Keratinocyte (primary cell): ENCODE measurements at regions not wholly inside any gene's neighbourhood (a gene's known extent, or its start where the extent isn't known, plus 50 kb on each side); places are given as distances from the start of the nearest gene placed in this dataset.
"Not testable (repeated sequence)": the region's sequence is repeated elsewhere in the genome, so short reads cannot be mapped to it uniquely, and the experiment has no call there.

Experiments used
- CTCF ChIP-seq, 3 experiments: IDR thresholded peaks in 1 of 3; conservative IDR thresholded peaks in 1 of 3; optimal IDR thresholded peaks in 1 of 3; 2 replicates in 2 of 3; 3 replicates in 1 of 3; pipeline versions ENCODE3 to v1.5.1; 2011; ENCODE audit warnings: low read length in 3 of 3, mild to moderate bottlenecking in 3 of 3, moderate library complexity in 2 of 3, control low read depth in 1 of 3, inconsistent platforms in 1 of 3; ENCODE audit not compliant: insufficient read depth in 2 of 3; ENCODE audit errors: extremely low read depth in 1 of 3
- EZH2 ChIP-seq: IDR thresholded peaks from one replicate; pipeline ENCODE4 v1.6.1; 2012; ENCODE audit warnings: inconsistent platforms, mild to moderate bottlenecking, low read length, moderate library complexity

GRCh38 chr18:968910-969309 lies 64.2 kb downstream of the ADCYAP1 start:
- not testable (repeated sequence) for TF ChIP-seq CTCF (optimal IDR thresholded peaks at IDR 0.05 in 1 of 3, IDR thresholded peaks at IDR 0.05 in 1 of 3, conservative IDR thresholded peaks at IDR 0.05 in 1 of 3; ENCODE audit: extremely low read depth in 1 of 3, insufficient read depth in 2 of 3, low read length in 3 of 3); EZH2
